GM18517 (cell line): ENCODE measurements at regions not wholly inside any gene's neighbourhood (a gene's known extent, or its start where the extent isn't known, plus 50 kb on each side); places are given as distances from the start of the nearest gene placed in this dataset.

Experiments
- ATAC-seq: cut with Tn5 transposase; IDR thresholded peaks from one replicate; pipeline ENCODE4 v1.9.1; 2021; ENCODE audit warnings: mild to moderate bottlenecking, moderate library complexity; ENCODE audit not compliant: unreplicated experiment

DNA sequence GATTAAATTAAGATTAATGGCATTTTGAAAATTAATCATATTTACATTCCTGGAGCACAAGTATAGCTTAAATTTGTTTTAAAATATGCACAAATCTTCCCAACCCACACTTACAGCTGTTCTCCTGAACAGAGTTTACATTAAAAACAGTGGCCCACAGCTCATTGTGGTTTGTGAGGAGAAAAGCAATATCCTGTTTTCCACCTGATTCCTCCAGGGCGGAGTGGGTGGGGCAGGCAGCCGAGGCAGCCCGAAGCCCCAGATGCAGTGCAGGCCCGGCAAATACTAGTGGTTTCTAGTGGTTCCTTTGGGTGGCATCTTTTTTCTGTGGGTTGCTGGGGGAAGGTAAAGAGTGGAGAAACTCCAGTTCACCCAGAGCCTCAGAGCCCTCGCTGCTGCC, 280.8 kb downstream of the ARHGAP12 start:
- no peak for ATAC-seq

DNA sequence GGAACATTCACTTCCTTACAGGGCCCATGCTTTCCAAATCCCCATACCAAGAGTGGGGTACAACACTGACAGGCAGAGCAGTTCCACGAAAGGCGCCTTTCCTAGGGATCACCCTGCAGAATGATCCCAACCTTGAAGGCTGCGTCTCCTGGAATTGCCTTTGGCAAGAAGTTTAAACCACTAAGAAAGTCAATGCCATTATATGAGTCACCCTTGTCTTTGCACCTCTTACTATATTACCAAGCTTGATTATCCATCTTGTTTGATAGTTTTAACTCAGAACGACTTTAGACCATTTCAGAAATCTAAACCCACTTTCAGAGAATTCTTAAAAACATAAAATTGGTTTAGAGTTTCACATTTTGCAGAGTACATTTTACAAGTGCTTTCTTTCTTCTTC, 282.1 kb downstream of the ARHGAP12 start:
- no peak for ATAC-seq

DNA sequence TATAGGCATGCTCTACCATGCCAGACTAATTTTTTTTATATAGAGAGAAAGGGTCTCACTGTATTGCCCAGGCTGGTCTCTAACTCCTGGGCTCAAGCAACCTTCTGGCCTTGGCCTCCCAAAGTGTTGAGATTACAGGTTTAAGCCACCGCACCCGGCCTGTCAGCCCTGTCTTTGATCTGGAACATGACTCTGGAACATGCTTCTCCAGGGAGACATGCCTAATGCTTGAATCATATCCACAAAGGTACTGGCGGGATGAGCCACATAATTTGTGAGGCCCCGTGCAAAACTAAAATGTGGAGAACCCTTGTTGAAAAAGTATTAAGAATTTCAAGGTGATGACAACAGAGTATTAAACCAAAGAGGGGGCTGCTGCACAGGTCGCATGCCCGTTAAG, 282.8 kb downstream of the ARHGAP12 start:
- no peak for ATAC-seq

- ATAC-seq = no peak
These were observed 283.5 kb downstream of the ARHGAP12 start for GRCh38 chr10:31644931-31645633.

DNA sequence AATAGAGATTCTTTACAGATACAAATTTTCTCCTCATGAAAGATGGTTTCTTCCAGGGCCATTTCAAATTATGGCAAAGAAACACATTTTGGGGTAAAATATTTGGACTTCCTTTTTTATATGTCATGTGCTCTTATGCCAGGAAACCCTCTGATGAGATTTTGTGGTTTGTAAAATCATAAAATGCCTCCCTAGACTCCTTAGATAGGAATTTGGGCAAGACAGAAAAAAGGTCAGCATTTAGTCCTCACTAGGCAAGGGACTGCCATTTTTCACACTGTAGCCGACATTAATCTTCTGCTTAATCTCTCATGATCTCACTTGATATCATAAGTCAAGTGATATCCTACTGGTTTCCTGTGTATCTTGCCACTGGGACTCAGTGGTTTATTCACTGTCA, 286.4 kb downstream of the ARHGAP12 start:
- ATAC-seq = no peak

DNA sequence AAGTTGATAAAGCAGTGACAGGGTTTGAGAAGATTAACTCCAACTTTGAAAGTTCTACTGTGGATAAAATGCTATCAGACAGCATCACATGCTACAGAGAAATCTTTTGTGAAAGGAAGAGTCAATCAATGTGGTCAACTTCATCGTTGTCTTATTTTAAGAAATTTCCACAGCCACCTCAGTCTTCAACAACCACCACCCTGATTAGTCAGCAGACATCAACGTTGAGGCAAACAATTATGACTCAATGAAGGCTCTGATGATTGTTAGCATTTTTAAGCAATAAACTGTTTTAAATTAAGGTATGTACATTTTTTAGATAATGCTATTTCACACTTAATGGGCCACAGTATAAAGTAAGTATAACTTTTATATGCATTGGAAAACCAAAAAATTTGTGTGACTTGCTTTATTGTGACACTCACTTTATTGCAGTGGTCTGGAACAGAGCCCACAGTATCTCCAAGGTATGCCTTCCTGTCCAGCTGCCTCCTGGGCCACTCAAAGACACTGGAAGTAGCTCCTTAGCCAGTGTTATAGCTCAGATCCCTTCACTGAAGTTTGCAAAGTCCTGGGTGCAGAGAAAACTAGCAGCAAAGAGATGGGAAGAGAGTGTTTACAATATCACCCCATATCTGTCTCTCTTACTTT, 293.1 kb downstream of the ARHGAP12 start:
- no peak for ATAC-seq

DNA sequence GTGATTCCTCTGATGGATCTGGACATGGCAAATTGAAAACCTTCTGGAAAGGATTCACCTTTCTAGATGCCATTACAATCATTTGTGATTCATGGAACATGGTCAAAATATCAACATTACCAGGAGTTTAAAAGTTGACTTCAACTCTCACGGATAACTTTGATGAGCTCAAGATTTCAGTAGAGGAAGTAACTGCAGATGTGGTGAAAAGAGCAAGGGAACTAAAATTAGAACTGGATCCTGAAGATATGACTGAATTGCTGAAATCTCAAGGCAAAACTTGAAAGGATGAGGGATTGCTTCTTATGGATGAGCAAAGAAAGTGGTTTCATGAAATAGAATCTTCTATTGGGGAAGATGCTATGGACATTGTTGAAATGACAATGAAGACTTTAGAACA, 293.6 kb downstream of the ARHGAP12 start:
- no peak for ATAC-seq

DNA sequence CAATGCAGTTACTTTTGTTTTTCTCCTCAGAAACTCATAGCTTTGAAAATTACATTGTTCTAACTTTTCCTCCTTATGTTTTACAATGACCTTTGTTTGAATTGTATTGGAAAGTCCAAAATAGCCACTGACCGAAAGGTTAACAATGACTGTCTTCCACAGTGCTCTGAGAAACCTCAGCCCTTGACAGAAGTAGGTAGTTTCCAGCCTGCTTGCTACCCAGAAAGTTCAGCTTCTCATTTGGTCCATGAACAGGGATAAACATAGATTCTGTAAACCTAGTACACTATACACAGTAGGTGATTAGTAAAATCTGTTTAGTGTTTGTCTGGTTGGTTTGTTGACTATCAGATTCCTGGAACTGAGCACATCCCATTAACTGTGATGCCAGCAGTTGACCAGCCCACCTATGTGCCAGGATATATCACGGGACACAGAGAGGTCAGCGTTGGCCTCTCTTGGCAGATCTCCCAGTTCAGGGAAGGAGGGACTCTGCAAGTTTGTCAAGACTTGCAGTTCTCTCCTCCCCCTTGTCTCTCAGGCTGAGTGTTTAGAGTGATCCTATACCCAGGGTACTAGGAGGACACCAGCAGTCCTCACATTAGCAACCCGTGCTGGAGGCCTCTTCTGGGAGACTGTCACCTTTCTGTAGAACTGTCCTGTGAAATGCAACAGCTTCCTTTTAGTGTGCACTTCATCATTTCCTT, 297.6 kb downstream of the ARHGAP12 start:
- no peak for ATAC-seq

DNA sequence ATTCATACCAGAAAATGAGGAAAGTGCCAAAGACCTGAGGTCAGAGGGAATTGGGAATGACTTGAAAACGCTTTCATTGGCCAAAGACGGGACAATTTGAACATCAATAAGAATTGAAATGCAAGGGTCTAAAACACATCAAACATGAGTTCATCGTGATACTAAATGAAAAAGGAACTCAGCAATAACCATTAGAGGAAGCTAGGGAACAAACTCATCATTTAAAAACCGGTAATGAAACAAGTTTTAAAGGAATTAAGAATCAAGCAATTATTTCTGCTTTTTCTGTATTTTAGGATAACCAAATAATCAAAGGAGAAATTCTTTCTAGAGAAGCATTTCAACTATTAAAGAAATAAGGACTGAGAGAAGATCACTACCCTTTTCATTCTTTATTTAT, 303.1 kb downstream of the ARHGAP12 start:
- ATAC-seq = no peak

- no peak for ATAC-seq
These were observed 304.0 kb downstream of the ARHGAP12 start for GRCh38 chr10:31624611-31625010.

DNA sequence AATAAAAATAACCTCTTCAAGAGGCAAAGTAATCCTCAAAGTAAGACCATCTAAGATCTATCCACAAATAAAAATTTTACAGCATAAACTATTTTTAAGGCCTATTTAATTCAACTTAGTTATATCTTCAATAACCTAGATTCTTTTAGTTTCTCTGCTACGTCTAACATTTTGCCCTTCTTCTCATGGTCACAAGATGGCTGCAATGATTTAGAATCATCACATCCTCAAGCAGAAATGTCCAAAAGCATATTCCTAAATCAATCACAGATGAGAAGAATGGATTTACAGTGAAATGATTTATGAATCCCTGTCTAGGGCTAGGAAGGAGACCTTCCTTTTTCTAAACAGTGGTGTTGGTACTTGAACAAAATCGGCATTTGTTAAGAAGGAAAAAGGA, 304.7 kb downstream of the ARHGAP12 start:
- ATAC-seq = no peak

- no peak for ATAC-seq
These were observed 304.4 kb downstream of the ZEB1 start for GRCh38 chr10:31623466-31623865.

- no peak for ATAC-seq
These were observed 304.0 kb downstream of the ZEB1 start for GRCh38 chr10:31622978-31623377.

- no peak for ATAC-seq
These were observed 302.7 kb downstream of the ZEB1 start for GRCh38 chr10:31621733-31622132.

GRCh38 chr10:31620226-31621151, 301.5 kb downstream of the ZEB1 start:
- ATAC-seq = no peak

DNA sequence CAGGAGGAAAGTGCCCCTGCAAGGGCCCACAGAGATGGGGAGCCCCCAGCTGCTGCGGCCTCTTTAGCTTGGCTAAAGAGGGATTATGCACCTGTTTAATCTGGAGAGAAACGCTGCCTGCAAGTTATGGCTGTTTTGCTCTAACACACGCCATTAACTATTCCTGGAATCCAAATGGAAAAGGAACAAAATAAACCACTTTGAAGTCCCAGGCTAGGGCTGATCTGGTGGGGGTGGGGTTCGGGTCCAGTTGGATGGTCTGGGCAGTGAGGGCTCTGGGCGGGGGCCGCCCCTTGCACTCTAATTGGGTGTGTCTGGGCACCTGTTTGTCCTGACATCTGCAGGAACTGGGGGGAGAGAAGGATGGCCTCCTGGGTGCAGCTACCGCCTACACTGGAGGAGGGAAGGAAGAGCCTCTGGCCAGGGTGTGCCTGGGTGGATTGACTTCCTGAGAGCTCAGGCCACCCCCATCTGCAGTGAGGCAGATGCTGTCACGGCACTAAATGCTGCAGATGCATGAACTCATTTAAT, 300.6 kb downstream of the ZEB1 start:
- ATAC-seq = no peak

DNA sequence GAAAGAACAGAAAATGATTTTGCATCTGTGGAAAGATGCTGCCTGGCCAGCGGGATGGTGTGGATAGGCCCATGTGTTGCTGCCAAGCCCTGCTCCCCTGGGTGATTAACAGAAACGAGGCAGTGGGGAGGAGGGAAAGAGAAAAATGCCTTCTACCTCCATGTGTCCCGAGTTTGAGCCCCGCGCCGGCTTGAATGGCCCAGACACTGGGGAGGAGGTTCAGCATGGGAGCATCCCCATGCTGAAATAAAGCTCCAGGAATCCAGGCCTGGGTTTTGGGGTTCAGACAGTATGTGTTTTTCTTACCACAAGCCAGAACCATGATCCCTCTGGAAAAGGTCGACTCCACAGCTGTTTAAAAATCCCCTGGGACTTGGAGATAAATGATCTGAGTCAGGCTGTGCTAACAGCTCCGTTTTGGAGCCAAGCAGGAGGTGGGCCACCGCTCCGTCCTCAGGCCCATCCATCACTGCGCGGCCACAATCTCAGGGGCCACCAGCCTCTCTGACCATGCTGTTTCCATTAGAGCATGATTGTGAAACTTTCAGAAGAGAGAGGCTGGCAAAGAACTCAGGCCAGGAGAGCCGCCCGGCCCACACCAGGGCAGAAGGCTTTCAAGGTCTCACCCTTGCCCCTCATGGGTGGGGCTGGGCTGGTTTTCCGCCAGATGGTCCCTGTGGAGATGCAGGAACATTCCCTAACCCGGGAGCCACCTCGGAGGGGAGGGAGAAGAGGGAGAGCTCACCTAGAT, 299.7 kb downstream of the ZEB1 start:
- no peak for ATAC-seq

DNA sequence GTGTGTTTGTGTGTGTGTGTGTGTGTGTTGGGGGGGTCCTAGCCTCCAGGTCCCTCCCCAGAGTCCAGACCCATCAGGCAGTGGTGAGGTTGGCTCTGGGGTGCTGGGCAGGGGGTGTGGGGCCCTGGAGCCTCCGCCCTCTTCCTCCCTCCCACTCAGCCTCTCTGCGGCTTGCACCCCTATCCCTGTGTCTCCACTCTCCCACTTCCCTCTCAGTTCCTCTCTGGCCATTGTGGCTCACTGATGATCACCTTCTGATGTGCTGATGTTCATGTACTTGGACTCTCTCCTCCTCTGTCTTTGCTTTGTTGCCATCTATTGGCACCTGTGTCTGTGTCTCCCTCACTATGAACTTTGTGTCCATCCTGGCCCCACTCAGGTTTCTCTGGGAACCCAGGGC, 298.7 kb downstream of the ZEB1 start:
- no peak for ATAC-seq

GRCh38 chr10:31617133-31617532, 298.1 kb downstream of the ZEB1 start:
- ATAC-seq = no peak

GRCh38 chr10:31615129-31615528, 296.1 kb downstream of the ZEB1 start:
- no peak for ATAC-seq
